Adrenal gland (tissue), 9 donors: ENCODE measurements at regions not wholly inside any gene's neighbourhood (a gene's known extent, or its start where the extent isn't known, plus 50 kb on each side); places are given as distances from the start of the nearest gene placed in this dataset.

ENCODE experiments used
- DNase-seq, 7 donors: peaks; one replicate each; pipeline ENCODE4 v3.0.0-alpha.2; 2019 to 2020
- H3K27ac ChIP-seq, 5 donors: fragments of 200-600 bp; sonication (generic) in 4 of 5; 1 replicate in 3 of 5; 2 replicates in 2 of 5; pipeline versions ENCODE4 v1.5.1 to v1.8.0; 2016 to 2020; ENCODE audit warnings: mild to moderate bottlenecking in 1 of 5
- H3K27me3 ChIP-seq: fragments of 200-600 bp; 2 replicates; pipeline ENCODE4 v1.8.0; 2021
- H3K36me3 ChIP-seq, 2 donors: fragments of 200-600 bp; replicated peaks in 1 of 2; 1 replicate in 1 of 2; 2 replicates in 1 of 2; pipeline versions ENCODE4 v1.5.1 to v1.8.0; 2018 to 2022
- H3K4me1 ChIP-seq, 2 donors: fragments of 200-600 bp; replicated peaks in 1 of 2; 1 replicate in 1 of 2; 2 replicates in 1 of 2; pipeline versions ENCODE4 v1.5.1 to v1.8.0; 2018 to 2021
- H3K4me3 ChIP-seq, 4 donors: fragments of 200-600 bp; sonication (generic) in 3 of 4; one replicate each; pipeline ENCODE4 v1.5.1; 2016 to 2018
- H3K9me3 ChIP-seq, 3 donors: fragments of 200-600 bp; sonication (generic) in 1 of 3; replicated peaks in 1 of 3; 1 replicate in 2 of 3; 2 replicates in 1 of 3; pipeline versions ENCODE4 v1.5.1 to v1.8.0; 2016 to 2021
- POLR2A ChIP-seq, 2 donors: fragments of 450-650 bp; IDR thresholded peaks; one replicate each; pipeline ENCODE4 v1.6.1; 2017; ENCODE audit warnings: antibody characterized with exemption in 2 of 2, mild to moderate bottlenecking in 2 of 2, moderate library complexity in 1 of 2
- WGBS, 4 donors: extraction: QIAGEN DNeasy Blood & Tissue Kit in 2 of 4; methylation state at CpG; one replicate each; pipeline versions ENCODE4 v1.1.5 to v1.1.7; 2013 to 2017; 5-methylcytosine and 5-hydroxymethylcytosine counted together
- intact Hi-C, 2 donors: fragments of 100-400 bp; cut with DNase I; formaldehyde crosslinking; loops; one replicate each; pipeline versions ENCODE4 v1.14.1 to v1.15.0; 2022 to 2023
- TF ChIP-seq, protein P1 (sequence below), 6 experiments: fragments of 450-650 bp in 4 of 6; fragments of 200-600 bp in 2 of 6; sonication (generic) in 1 of 6; IDR thresholded peaks; 1 replicate in 5 of 6; 2 replicates in 1 of 6; pipeline versions ENCODE4 v1.5.1 to v1.8.0; 2016 to 2021; ENCODE audit warnings: antibody characterized with exemption in 6 of 6, mild to moderate bottlenecking in 2 of 6, moderate library complexity in 1 of 6
- donor health status: healthy with polysubstance abuse.
- donor health status: Bipolar disorder and iron deficiency.
- donor health status: DM: yes; HTN: yes; CAD: no.
- donor health status: DM: no; HTN: no; CAD: no.
- donor health status: DM: no; HTN: no; CAD: no.

DNA sequence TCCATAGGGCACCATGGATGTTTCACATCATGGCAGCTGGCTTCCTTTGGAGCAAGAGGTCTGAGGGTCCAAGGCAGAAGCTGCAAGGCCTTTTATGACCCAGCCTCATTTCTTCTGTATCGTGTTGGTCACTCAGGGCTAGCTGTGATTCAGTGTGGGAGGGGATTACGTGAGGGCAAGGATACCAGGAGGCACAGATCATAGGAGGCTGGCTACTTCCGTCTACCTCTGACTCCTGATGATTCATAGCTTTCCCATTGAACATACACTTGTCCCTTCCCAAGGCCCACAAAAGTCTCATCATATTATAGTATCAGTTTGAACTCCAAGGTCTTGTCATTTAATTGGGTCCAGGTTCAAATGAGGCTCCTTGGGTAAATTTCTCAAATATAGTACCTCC, 135.3 kb upstream of the ZBED5 start:
- intact Hi-C loops, result no loop called here
- H3K9me3 ChIP-seq, result no peaks in the 10 kb centered on the region
- WGBS, 4 donors, result 44 to 80% (median 69%) methylated on average over 1 to 3 of the region's 3 CpGs

DNA sequence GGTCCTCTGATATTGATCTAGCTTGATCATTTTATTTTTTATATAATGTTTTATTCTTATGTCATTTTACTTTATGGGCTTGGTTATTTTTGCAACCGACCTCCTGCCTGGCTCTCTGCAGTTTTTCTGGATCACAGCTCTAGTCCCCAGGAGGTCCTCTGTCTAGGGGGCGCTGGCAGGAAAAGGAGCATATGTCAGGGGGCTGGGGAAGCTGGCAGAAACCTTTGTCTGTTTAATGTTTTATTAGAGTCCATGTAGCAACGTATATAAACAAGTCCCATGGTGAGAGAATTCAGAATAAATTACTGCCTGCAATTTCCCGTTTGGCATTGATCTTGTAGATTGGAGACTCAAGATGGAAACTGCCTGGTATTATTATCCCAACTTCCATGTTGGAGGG, 133.5 kb upstream of the ZBED5 start:
- TF ChIP-seq, protein P1, sequence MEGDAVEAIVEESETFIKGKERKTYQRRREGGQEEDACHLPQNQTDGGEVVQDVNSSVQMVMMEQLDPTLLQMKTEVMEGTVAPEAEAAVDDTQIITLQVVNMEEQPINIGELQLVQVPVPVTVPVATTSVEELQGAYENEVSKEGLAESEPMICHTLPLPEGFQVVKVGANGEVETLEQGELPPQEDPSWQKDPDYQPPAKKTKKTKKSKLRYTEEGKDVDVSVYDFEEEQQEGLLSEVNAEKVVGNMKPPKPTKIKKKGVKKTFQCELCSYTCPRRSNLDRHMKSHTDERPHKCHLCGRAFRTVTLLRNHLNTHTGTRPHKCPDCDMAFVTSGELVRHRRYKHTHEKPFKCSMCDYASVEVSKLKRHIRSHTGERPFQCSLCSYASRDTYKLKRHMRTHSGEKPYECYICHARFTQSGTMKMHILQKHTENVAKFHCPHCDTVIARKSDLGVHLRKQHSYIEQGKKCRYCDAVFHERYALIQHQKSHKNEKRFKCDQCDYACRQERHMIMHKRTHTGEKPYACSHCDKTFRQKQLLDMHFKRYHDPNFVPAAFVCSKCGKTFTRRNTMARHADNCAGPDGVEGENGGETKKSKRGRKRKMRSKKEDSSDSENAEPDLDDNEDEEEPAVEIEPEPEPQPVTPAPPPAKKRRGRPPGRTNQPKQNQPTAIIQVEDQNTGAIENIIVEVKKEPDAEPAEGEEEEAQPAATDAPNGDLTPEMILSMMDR (IDR thresholded peaks at IDR 0.05), result no peak
- no peak for TF ChIP-seq POLR2A (IDR thresholded peaks at IDR 0.05)
- Histone ChIP-seq H3K9me3 (no peaks in the 10 kb centered on the region), H3K4me1 (no peaks in the 10 kb centered on the region), H3K36me3 (no peaks in the 10 kb centered on the region), H3K4me3 (no peak overlapping the region), H3K27me3 (no peaks in the 10 kb centered on the region), H3K27ac (no peak overlapping the region)
- intact Hi-C loops, result no loop called here
- 73 to 88% (median 83%) methylated on average over 4 of the region's 4 CpGs for WGBS, 4 donors
- DNase-seq, result no peak

More for the DNA sequence above, 135.3 kb upstream of the ZBED5 start:
- Histone ChIP-seq H3K4me3 (no peak overlapping the region), H3K4me1 (no peaks in the 10 kb centered on the region), H3K27ac (no peak overlapping the region), H3K36me3 (no peaks in the 10 kb centered on the region), H3K27me3 (no peaks in the 10 kb centered on the region)
- no peak for TF ChIP-seq POLR2A (IDR thresholded peaks at IDR 0.05)
- TF ChIP-seq, protein P1 (IDR thresholded peaks at IDR 0.05), result no peak
- no peak for DNase-seq

DNA sequence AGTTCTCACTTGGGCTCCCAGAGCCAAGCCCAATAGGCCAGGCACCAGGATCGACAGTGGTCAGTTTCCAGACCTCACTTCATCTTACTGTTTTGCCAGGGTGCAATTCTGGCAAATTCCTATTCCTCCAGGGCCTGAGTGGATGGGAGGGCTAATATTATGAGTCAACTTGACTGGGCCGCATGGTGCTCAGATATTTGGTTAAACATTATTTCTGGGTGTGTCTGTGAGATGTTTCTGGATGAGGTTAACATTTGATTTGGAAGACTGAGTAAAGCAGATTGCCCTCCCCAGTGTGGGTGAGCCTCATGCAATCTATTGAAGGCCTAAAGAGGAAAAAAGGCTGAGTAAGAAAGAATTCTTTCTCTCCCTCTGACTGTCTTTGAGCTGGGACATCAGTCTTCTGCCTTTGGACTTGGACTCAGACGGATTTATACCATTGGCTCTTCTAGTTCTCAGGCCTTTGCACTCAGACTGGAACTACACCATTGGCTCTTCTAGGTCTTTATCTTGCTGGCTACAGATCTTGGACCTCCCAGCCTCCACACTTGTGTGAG, 132.9 kb upstream of the ZBED5 start:
- no peak for TF ChIP-seq POLR2A (IDR thresholded peaks at IDR 0.05)
- TF ChIP-seq, protein P1 (IDR thresholded peaks at IDR 0.05), result no peak
- intact Hi-C loops, result no loop called here
- Histone ChIP-seq H3K36me3 (no peaks in the 10 kb centered on the region), H3K27me3 (no peaks in the 10 kb centered on the region), H3K4me3 (no peak overlapping the region), H3K4me1 (no peaks in the 10 kb centered on the region), H3K27ac (no peak overlapping the region), H3K9me3 (no peaks in the 10 kb centered on the region)
- no peak for DNase-seq
- WGBS, 4 donors, result 67 to 88% (median 80%) methylated on average over 3 of the region's 3 CpGs

DNA sequence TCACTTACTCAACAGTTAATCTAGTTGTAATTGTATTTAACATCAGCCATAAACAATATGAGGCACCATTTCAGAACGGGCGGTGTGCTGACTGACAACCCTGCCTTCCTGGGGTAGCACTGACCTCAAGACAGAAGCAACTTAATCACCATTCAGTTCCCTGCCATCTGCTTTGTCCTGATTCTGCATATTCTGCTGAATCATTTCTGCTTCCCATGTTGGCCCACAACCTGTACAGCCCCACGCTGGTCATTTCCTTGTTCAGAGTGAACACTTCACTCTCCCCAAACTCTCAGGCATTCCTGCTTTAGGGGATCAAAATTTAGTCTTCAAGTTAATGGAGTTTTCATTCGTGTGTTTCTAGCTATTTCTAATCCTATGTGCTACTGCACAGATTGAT, 132.3 kb upstream of the ZBED5 start:
- intact Hi-C loops, result no loop called here
- TF ChIP-seq, protein P1 (IDR thresholded peaks at IDR 0.05), result no peak
- no peak for TF ChIP-seq POLR2A (IDR thresholded peaks at IDR 0.05)
- H3K27ac ChIP-seq, result no peak overlapping the region
- H3K27me3 ChIP-seq, result no peaks in the 10 kb centered on the region
- H3K36me3 ChIP-seq, result no peaks in the 10 kb centered on the region
- no peak overlapping the region for H3K4me3 ChIP-seq
- DNase-seq, result no peak
- H3K4me1 ChIP-seq, result no peaks in the 10 kb centered on the region
- no peaks in the 10 kb centered on the region for H3K9me3 ChIP-seq
- 63 to 77% (median 69%) methylated on average over 4 of the region's 4 CpGs for WGBS, 4 donors
